ENCODE measurements at regions not wholly inside any gene's neighbourhood (a gene's known extent, or its start where the extent isn't known, plus 50 kb on each side); places are given as distances from the start of the nearest gene placed in this dataset.
"Not testable (repeated sequence)": the region's sequence is repeated elsewhere in the genome, so short reads cannot be mapped to it uniquely, and the experiment has no call there.

GRCh38 chr1:60791226-60791625 lies 291.1 kb upstream of the NFIA start:
- no peak for DNase-seq

- not testable (repeated sequence) for DNase-seq
Measured at GRCh38 chr1:60773099-60773498, 309.3 kb upstream of the NFIA start.

GRCh38 chr1:60769082-60769481 lies 313.3 kb upstream of the NFIA start:
- DNase-seq: no peak

GRCh38 chr1:60765204-60765603 lies 317.2 kb upstream of the NFIA start:
- DNase-seq: no peak

GRCh38 chr1:60764489-60764888 lies 317.9 kb upstream of the NFIA start:
- DNase-seq: no peak

GRCh38 chr1:60763741-60764140 lies 318.6 kb upstream of the NFIA start:
- DNase-seq: no peak

GRCh38 chr1:60762911-60763310 lies 319.4 kb upstream of the NFIA start:
- DNase-seq: no peak

GRCh38 chr1:60762176-60762575 lies 320.2 kb upstream of the NFIA start:
- DNase-seq: no peak

GRCh38 chr1:60759291-60759690 lies 323.1 kb upstream of the NFIA start:
- DNase-seq: no peak

GRCh38 chr1:60757485-60757884 lies 324.9 kb upstream of the NFIA start:
- no peak for DNase-seq

GRCh38 chr1:60753036-60753900 lies 329.1 kb upstream of the NFIA start:
- no peak for DNase-seq

GRCh38 chr1:60751306-60751705 lies 331.1 kb upstream of the NFIA start:
- no peak for DNase-seq

GRCh38 chr1:60747353-60747752 lies 335.0 kb upstream of the NFIA start:
- no peak for DNase-seq

- no peak for DNase-seq
Measured at GRCh38 chr1:60746278-60746791, 336.0 kb upstream of the NFIA start.

GRCh38 chr1:60745484-60745883 lies 336.9 kb upstream of the NFIA start:
- no peak for DNase-seq

- no peak for DNase-seq
Measured at GRCh38 chr1:60742339-60742738, 340.0 kb upstream of the NFIA start.

GRCh38 chr1:60740154-60740553 lies 342.2 kb upstream of the NFIA start:
- no peak for DNase-seq

GRCh38 chr1:60739729-60740128 lies 342.6 kb upstream of the NFIA start:
- no peak for DNase-seq

GRCh38 chr1:60732977-60733401 lies 349.4 kb upstream of the NFIA start:
- DNase-seq: no peak

GRCh38 chr1:60731321-60731720 lies 351.0 kb upstream of the NFIA start:
- DNase-seq: no peak

GRCh38 chr1:60727552-60727951 lies 354.8 kb upstream of the NFIA start:
- DNase-seq: no peak

GRCh38 chr1:60716472-60716871 lies 365.9 kb upstream of the NFIA start:
- DNase-seq: no peak

GRCh38 chr1:60715970-60716369 lies 366.4 kb upstream of the NFIA start:
- DNase-seq: no peak

GRCh38 chr1:60709426-60709825 lies 372.9 kb upstream of the NFIA start:
- DNase-seq: no peak

- DNase-seq: no peak
Measured at GRCh38 chr1:60705026-60705425, 377.3 kb upstream of the NFIA start.

Data from activated gamma-delta T cell treated with Interleukin-2 at 50 U/mL for 16 hours (primary cell).